Vagina (tissue), 2 donors: ENCODE measurements at regions not wholly inside any gene's neighbourhood (a gene's known extent, or its start where the extent isn't known, plus 50 kb on each side); places are given as distances from the start of the nearest gene placed in this dataset.

Experiments
- POLR2A ChIP-seq, 2 donors: fragments of 450-650 bp; IDR thresholded peaks; one replicate each; pipeline ENCODE4 v1.6.1; 2017; ENCODE audit warnings: antibody characterized with exemption in 2 of 2, mild to moderate bottlenecking in 2 of 2, moderate library complexity in 2 of 2
- POLR2AphosphoS5 ChIP-seq, 2 donors: sonication (generic); formaldehyde crosslinking; IDR thresholded peaks; one replicate each; pipeline ENCODE4 v1.9.0; 2017; ENCODE audit warnings: antibody characterized with exemption in 2 of 2, mild to moderate bottlenecking in 2 of 2, low read depth in 1 of 2; ENCODE audit not compliant: insufficient read depth in 1 of 2
- TF ChIP-seq, protein P1 (sequence below), 3 experiments: fragments of 450-650 bp in 2 of 3; fragments of 200-600 bp in 1 of 3; sonication (generic) in 1 of 3; IDR thresholded peaks; one replicate each; pipeline ENCODE4 v1.5.1; 2017 to 2019; ENCODE audit warnings: antibody characterized with exemption in 3 of 3, mild to moderate bottlenecking in 2 of 3, moderate library complexity in 2 of 3

DNA sequence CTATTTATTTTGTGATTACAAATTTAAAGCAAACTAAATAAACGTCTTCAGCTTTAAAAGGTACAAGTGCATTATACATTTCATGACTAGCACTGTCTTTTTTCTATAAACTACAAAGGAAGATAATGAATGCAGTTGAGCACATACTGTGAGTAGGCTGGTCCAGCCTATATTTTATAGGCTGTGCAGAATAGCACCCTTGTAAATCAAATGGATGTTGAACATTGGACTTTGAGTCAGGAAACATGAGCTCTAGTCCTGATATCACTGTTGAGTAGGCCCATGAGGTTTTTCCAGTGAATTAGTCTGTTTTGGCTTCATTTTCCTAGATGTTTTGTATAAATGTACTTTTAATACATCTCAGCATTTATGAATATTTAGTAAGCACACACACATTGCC is 447.3 kb upstream of the KCNMB2 start:
- TF ChIP-seq, protein P1, sequence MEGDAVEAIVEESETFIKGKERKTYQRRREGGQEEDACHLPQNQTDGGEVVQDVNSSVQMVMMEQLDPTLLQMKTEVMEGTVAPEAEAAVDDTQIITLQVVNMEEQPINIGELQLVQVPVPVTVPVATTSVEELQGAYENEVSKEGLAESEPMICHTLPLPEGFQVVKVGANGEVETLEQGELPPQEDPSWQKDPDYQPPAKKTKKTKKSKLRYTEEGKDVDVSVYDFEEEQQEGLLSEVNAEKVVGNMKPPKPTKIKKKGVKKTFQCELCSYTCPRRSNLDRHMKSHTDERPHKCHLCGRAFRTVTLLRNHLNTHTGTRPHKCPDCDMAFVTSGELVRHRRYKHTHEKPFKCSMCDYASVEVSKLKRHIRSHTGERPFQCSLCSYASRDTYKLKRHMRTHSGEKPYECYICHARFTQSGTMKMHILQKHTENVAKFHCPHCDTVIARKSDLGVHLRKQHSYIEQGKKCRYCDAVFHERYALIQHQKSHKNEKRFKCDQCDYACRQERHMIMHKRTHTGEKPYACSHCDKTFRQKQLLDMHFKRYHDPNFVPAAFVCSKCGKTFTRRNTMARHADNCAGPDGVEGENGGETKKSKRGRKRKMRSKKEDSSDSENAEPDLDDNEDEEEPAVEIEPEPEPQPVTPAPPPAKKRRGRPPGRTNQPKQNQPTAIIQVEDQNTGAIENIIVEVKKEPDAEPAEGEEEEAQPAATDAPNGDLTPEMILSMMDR (IDR thresholded peaks at IDR 0.05) = no peak
- TF ChIP-seq POLR2A (IDR thresholded peaks at IDR 0.05) = no peak
- TF ChIP-seq POLR2AphosphoS5 (IDR thresholded peaks at IDR 0.05; ENCODE audit: insufficient read depth in 1 of 2, low read depth in 1 of 2) = no peak
